Kidney (tissue), 13 donors: ENCODE measurements at regions not wholly inside any gene's neighbourhood (a gene's known extent, or its start where the extent isn't known, plus 50 kb on each side); places are given as distances from the start of the nearest gene placed in this dataset.

Source experiments
- DNase-seq, 5 donors: peaks; one replicate each; pipeline ENCODE4 v3.0.0-alpha.2; 2013 to 2020
- FAIRE-seq: peaks from 2 replicates; lab custom pipeline; 2012; peaks lifted over from hg19 to GRCh38; lab: Jason Lieb, UNC
- H3K27ac ChIP-seq, 2 donors: one replicate each; pipeline ENCODE4 v1.7.0; 2013; ENCODE audit warnings: low read depth in 2 of 2, low read length in 2 of 2, inconsistent platforms in 1 of 2
- H3K27me3 ChIP-seq: one replicate; pipeline ENCODE4 v1.7.1; 2013; ENCODE audit warnings: low read length, inconsistent platforms; ENCODE audit not compliant: control insufficient read depth, insufficient read depth
- H3K36me3 ChIP-seq, 3 donors: one replicate each; pipeline versions ENCODE4 v1.7.0 to v1.7.1; 2013; ENCODE audit warnings: low read length in 3 of 3, control low read depth in 1 of 3, inconsistent platforms in 1 of 3; ENCODE audit not compliant: insufficient read depth in 3 of 3, control insufficient read depth in 2 of 3
- H3K4me1 ChIP-seq, 3 donors: one replicate each; pipeline versions ENCODE4 v1.7.0 to v1.7.1; 2013; ENCODE audit warnings: low read length in 3 of 3, inconsistent platforms in 1 of 3, low read depth in 1 of 3; ENCODE audit not compliant: control insufficient read depth in 2 of 3, insufficient read depth in 2 of 3
- H3K4me3 ChIP-seq, 3 donors: one replicate each; pipeline versions ENCODE4 v1.7.0 to v1.8.1; 2013; ENCODE audit warnings: low read length in 3 of 3, control low read depth in 1 of 3, inconsistent platforms in 1 of 3
- H3K9ac ChIP-seq, 3 donors: one replicate each; pipeline versions ENCODE4 v1.7.0 to v1.7.1; 2013; ENCODE audit warnings: low read length in 3 of 3, control low read depth in 1 of 3, inconsistent platforms in 1 of 3
- H3K9me3 ChIP-seq, 3 donors: one replicate each; pipeline versions ENCODE4 v1.7.0 to v1.7.1; 2013; ENCODE audit warnings: low read length in 3 of 3, control low read depth in 1 of 3, inconsistent platforms in 1 of 3; ENCODE audit not compliant: control insufficient read depth in 2 of 3, insufficient read depth in 1 of 3
- CTCF ChIP-seq: IDR thresholded peaks from 3 replicates; pipeline ENCODE4 v1.5.1; 2012; ENCODE audit warnings: mild to moderate bottlenecking, moderate library complexity, borderline replicate concordance; ENCODE audit not compliant: insufficient read depth; ENCODE audit errors: extremely low read depth
- intact Hi-C: fragments of 100-400 bp; cut with DNase I; formaldehyde crosslinking; loops from one replicate; pipeline ENCODE4 v1.11.1; 2022
- donor health status: control.
- donor health status: control.
- donor health status: control.
- donor health status: control.
- donor health status: control.
- donor health status: DM: yes; HTN: yes; CAD: no.
- donor health status: Normal renal cell carcinoma (clear cell type).

- TF ChIP-seq CTCF: no peak
- H3K4me3 ChIP-seq: no peak overlapping the region
- no peaks in the 10 kb centered on the region for H3K27me3 ChIP-seq
- DNase-seq: peak in 1 of 5 donors; percentile 55
- H3K36me3 ChIP-seq: no peaks in the 10 kb centered on the region
- no peaks in the 10 kb centered on the region for H3K9me3 ChIP-seq
- H3K27ac ChIP-seq: no peak overlapping the region
- intact Hi-C loops: no loop called here
- no peak overlapping the region for H3K9ac ChIP-seq
- FAIRE-seq: no peak
- no peaks in the 10 kb centered on the region for H3K4me1 ChIP-seq
Measured at GRCh38 chr2:129861666-129862288, 117.7 kb upstream of the RAB6C start.

- intact Hi-C loops: no loop called here
- no peak for TF ChIP-seq CTCF
- H3K27ac ChIP-seq: no peak overlapping the region
- H3K4me1 ChIP-seq: no peaks in the 10 kb centered on the region
- H3K9ac ChIP-seq: no peak overlapping the region
- DNase-seq: no peak
- H3K4me3 ChIP-seq: no peak overlapping the region
- H3K27me3 ChIP-seq: no peaks in the 10 kb centered on the region
- H3K9me3 ChIP-seq: no peaks in the 10 kb centered on the region
- no peaks in the 10 kb centered on the region for H3K36me3 ChIP-seq
- FAIRE-seq: no peak
Measured at GRCh38 chr2:129862668-129863067, 116.8 kb upstream of the RAB6C start.

GRCh38 chr2:129863350-129863749 is 116.1 kb upstream of the RAB6C start:
- H3K9ac ChIP-seq: no peak overlapping the region
- TF ChIP-seq CTCF: no peak
- H3K36me3 ChIP-seq: no peaks in the 10 kb centered on the region
- H3K27ac ChIP-seq: no peak overlapping the region
- no peaks in the 10 kb centered on the region for H3K4me1 ChIP-seq
- H3K9me3 ChIP-seq: no peaks in the 10 kb centered on the region
- DNase-seq: no peak
- FAIRE-seq: no peak
- H3K27me3 ChIP-seq: no peaks in the 10 kb centered on the region
- H3K4me3 ChIP-seq: no peak overlapping the region
- intact Hi-C loops: no loop called here

- no peak for TF ChIP-seq CTCF
- Histone ChIP-seq H3K9ac (no peak overlapping the region), H3K4me1 (no peaks in the 10 kb centered on the region), H3K27ac (no peak overlapping the region), H3K36me3 (no peaks in the 10 kb centered on the region), H3K4me3 (no peak overlapping the region), H3K27me3 (no peaks in the 10 kb centered on the region), H3K9me3 (no peaks in the 10 kb centered on the region)
- intact Hi-C loops: no loop called here
- DNase-seq (no peak), FAIRE-seq (no peak)
Measured at GRCh38 chr2:129864719-129865118, 114.7 kb upstream of the RAB6C start.
